ENCODE measurements at regions not wholly inside any gene's neighbourhood (a gene's known extent, or its start where the extent isn't known, plus 50 kb on each side); places are given as distances from the start of the nearest gene placed in this dataset.
A peak's percentile ranks its signal among the peaks of the same experiment; 100 is the strongest.
"Not testable (repeated sequence)": the region's sequence is repeated elsewhere in the genome, so short reads cannot be mapped to it uniquely, and the experiment has no call there.

DNA sequence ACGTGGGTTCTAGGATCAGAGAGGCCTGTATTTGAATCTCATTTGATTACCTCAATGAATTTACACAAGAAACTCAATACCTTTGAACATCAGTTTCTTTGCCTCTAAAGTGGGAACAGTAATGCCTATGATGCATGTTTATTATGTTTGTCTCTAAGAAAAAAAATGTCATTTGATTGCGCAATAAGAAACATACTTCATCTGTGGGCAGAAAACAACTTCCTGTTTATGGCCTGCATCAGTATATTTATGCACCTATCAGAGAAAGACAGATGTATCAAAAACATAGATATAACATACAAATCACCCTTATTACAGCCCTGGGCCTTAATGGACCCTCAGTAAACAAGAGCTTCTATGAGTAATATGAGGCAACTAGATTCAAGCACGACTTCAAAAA, 516.4 kb upstream of the ARID1B start:
- peak; percentile 37 for DNase-seq

DNA sequence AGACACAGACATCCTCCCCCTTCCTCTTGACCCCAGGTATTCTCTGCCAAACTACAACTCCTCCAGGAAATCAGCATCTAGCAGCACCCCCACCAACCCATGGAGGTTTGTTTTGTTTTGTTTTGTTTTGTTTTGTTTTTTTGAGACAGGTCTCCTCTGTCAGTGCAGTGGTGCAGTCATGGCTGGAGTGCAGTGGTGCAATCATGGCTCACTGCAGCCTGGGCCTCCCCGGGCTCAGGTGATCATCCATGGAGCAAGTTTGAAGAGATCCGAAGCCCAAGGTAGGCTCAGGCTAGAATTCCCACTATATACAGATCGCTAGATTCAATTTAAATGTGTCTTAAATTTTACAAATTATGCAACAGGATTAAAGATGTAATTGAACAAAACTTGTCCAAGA, 518.2 kb upstream of the ARID1B start:
- no peak for DNase-seq

DNA sequence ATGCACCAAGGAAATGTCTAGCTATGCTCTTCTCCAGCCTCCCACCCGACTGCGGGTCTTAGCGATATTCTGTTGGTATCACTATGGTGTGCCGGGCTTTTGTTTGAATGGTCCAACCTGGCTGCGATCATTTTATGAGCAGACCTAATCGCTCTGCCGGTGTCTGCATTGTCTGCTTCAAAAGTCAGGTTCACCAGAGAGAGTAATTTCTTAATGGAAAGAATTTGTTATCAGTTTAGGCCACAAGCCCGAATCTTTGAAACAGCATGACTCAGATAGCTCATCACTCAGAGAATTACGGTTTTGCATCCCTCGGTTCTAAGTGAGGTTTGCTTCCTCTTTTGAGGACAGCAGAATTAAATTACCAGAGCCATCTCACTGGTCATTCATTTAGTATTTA, 521.0 kb upstream of the ARID1B start:
- no peak for DNase-seq

DNA sequence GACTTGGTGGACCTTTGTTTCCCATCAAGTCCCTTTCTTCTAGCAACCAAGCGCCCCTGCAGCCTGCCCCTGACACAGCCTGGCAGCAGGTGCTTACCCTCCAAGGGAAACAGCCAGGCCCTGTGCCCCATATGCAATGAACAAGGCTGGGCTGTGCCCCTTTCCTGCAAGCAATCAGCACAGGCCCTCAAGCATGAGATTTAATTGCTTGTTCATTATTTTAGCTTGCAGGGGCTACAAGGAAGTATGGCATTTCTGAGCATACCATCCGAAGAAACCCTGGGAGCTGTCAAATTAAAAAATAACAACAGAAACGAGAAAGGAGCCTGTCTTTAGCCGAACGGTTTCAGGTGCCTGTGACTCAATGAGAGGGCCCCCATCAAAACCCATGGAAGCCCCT, 522.9 kb upstream of the ARID1B start:
- no peak for DNase-seq

DNA sequence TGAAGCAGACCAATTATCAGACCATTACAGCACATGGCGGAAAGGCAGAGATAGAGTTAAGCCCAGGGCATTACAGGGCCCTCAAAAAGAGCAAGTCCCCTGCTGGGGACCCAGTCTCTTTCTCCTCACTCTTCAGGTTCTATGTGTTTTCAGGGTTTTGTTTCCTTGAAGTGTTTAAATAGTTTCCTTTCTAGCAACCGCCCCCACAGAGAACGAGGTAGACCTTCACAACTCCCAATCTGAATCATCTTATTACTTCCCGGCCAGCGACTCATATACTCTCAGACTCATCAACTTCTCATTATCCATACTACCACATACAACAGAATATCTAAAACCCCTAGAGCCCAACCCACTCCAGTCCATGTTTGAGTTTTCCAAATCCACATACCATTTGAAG, 526.6 kb upstream of the ARID1B start:
- no peak for DNase-seq

DNA sequence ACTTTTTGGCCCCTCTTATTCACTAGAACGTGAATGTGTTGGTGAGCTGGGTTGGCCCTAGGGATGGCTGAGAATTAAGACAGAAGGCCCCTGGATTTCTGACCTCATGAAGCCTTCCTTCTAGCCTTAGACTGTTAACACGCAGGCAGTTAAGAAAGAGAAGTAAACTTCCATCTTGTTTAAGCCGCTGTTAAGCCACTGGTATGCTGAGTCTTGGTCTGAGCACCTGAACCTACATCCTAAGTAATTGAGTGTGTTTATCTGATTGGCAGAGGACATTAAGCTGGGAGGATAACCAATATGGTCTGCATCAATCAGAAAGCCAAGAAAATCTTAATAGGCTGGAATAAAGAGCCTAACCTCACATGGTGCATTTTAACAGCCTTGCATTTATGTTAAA, 535.0 kb upstream of the ARID1B start:
- no peak for DNase-seq

DNA sequence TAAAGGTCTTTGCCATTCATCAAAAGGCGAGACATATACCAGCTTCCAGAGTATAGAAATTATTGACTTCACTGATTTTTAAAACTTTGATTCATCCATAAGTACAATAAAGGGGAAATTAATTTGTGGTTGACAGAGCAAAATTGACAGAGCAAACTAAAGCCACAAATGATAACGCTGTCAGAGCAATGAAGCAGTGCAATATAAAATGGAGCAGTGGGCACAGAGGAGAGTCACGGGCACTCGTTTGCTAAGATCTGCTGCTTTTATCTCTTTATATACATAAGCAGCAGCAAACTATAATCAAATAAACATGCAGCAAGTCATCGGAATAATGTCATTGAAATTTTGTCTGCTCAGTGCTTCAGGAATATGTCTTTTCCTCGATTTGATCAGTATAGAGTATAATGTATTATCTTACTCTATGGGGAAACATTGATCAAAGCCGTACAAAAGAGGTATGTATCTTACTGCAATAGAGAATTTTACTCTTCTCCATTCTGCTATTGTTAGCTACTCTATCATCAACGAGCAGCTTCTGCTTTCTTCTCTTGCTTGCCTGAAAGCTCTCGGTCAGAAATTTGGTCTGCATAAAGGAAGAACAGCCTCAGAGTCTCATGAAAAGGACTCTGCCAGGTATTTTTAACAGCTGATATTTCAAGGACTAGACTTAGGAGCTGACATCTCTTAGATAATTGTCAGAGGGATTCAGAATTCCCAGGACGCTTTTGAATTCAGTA, 546.0 kb upstream of the ARID1B start:
- DNase-seq, result no peak

DNA sequence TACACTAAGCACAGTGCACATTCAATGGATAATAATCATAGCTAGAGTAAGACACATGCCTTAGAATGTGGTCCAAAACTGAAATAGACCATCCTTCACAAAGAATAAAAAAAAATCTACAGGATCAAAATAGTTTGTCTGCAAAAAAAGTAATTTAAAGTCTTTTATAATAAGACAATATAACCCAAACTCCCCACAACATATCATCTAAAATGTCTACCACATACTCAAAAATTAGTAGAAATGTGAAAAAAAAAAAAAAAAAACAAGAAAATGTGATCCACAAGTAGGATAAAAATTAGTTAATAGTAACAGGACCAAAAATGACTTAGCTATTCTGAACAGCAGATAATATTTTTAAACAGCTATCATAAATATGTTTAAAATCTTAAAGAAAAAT, 557.2 kb upstream of the ARID1B start:
- no peak for DNase-seq

DNA sequence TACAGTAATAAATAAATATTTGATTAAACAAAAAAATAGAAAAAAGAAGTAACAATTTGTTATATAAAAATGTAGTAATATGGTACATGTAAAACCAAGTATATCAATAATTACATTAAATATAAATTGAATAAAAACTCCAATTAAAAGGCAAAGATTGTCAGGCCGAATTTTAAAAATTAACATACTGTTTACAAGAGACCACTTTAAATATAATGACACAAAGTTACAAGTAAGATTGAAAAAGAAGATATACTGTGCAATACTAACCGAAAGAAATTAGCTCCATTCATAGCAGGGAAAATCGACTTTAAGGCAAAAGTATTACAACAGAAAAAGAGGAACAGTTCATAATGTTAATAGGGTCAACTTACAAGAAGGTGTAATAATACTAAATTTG, 571.5 kb upstream of the ARID1B start:
- no peak for DNase-seq

DNA sequence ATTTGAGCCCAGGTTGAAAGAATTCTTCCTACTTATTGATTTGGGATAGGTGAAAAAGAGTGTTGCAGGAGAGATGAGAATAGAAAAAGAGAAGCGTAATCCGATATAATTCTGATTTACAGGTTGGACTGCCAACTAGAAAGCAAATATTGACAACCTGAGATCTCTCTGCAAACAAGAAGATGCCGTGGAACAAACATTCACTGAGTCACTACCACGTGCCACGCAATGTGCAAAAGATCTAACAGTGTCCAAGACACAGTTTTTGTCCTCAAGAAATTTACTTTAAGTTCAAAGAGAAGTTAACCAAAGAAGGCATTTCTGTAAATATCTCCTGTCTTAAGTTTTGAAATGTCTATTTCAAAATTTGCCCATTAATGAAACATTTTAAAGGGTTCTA, 578.0 kb upstream of the ARID1B start:
- DNase-seq, result no peak

DNA sequence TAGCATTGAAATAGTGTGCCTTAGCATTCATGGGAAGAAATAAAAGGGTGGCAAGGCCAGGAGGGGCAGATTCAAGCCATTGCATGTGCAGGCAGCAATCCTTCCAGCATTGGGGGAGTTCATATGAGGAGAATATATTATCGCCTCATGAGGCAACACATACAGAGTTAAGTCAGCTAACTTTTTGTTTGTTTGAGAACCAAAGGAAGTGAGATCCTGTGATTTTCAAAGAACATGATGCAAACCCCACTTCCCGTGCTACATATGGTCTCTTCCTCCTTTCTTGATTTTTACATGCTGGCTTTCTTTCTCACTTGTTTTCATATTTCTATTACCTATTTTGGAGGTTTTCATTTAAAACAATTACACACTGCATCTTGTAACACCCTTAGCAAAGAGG, 579.7 kb upstream of the ARID1B start:
- no peak for DNase-seq

DNA sequence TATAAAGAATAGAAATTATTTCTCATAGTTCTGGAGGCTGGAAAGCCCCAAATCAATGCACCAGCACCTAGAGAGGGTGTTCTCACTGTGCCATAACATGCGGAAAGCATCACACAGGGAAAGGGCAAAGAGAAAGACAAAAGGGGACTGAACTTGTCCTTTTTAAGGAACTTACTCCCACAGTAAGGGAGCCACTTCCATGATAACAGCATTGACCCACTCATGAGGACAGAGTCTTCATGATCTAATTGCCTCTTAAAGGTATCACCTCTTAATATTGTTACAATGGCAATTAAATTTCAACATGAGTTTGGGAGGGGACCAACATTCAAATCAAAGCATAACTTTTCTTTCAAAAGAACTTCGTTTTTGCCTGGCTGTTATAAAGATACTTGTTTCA, 582.2 kb upstream of the ARID1B start:
- DNase-seq, result no peak

DNA sequence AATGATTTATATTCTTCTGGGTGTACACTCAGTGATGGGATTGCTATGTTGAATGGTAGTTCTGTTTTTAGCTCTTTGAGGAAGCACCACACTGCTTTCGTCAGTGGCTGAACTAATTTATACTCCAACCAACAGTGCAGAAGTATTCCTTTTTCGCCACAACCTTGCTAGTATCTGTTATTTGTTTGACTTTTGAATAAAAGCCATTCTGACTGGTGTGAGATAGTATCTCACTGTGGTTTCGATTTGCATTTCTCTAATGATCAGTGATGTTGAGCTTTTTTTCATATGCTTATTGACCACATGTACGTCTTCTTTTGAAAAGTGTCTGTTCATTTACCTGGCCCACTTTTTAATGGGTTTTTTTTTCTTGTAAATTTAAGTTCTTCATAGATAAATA, 583.8 kb upstream of the ARID1B start:
- DNase-seq, result no peak

DNA sequence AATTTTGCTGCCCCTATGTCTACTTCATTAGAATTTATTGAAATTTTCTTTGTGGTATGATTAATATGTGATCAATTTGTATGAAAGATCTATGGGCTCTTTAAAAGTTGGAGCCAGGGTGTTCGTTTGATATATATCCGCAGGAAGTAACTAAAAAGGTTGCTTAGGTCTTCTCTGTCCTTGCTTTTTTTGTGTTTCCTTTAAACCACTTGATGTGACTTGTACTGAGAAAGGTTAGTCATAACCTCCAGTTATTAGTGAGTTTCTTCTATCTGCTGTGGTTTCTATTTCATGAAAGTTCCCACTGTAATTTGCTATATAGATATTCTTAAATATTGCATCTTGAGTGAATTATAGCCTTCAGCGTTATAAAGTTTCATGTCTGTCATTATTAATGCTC, 585.3 kb upstream of the ARID1B start:
- DNase-seq, result no peak

DNA sequence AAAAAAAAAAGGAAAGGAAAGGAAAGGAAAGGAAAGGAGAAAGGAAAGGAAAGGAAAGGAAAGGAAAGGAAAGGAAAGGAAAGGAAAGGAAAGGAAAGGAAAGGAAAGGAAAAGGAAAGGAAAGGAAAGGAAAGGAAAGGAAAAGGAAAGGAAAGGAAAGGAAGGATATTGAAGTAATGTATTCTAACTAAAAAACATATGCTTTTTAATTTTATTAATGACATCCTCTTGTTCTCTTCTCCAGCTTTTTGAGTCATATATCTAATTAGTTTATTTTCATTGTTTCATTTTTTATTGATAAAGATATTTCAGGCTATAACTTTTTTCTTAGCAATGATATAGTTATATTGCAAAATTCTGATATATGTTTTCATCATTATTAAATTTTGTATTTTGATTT, 585.8 kb upstream of the ARID1B start:
- DNase-seq, result not testable (repeated sequence)

DNA sequence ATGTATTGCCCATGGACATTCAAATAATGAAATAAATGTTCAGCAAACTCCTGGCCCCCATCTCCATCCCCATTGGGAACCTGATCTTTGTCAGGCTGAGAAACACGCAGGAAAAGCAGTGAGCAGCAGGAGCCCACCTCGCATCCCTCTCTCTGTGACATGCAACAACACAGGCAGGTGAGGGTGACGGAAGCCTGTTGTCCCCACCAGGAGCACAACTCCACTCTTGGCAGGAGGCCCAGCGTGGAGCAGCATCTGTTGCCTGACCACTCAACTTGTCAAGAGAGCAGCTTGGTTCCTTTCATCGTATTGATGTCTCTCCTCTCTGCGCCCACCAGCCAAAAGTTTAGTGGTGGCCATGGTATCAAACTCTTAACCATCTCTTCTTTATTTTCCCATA, 586.9 kb upstream of the ARID1B start:
- DNase-seq, result no peak

DNA sequence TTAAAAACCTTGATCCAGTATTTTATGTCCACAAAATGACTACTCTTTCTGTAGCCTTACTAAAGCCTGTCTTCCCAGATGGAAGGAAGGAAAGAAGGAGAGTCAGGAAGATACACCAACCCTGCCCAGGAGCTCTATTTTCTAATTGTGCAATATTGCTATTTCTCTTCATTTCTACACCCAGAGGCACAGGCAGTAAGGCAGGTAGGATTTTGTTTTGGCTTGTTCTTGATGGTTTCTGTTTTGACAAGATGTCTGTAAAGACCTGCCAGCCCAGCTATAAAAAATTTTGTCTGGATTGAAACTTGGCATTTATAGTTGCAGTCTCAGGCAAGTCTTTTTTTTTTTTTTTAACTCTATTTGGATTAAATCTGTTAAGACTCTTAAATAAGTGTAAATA, 587.5 kb upstream of the ARID1B start:
- no peak for DNase-seq

DNA sequence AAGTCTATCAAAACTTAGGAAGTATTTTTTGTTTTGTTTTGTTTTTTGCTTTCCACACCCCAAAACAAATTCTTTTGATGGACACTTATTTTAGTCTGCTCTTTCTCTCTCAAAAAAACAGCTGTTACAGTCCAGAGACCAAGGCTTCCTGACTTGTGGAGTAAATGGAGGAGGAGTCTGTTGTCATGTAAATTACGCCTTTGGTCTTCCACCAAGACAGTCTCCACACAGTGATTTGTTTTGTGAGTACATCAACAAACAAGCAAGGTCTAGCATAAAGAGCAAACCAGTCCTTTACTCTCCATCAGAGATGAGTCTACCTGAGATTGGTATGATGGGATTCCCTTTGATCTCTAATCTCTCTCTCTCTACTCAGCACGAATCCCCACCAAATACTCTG, 588.0 kb upstream of the ARID1B start:
- no peak for DNase-seq

DNA sequence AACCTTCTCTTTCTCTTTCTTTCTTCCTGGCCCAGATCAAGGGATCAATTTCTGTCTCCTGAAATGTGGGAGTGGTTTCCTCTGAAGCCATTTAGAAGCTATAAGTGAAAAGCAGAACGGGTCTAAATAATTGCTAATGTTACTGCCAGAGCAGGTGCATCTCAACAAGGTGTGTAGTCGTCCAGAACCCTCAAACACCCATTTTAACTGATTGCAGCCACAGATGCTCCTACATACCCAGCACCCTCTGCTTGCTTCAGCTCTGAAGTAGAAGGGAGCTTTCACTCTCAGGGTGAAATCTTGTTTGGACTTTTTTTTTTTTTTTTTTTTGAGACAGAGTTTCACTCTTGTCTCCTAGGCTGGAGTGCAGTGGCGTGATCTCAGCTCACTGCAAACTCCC, 592.1 kb upstream of the ARID1B start:
- DNase-seq, result no peak

DNA sequence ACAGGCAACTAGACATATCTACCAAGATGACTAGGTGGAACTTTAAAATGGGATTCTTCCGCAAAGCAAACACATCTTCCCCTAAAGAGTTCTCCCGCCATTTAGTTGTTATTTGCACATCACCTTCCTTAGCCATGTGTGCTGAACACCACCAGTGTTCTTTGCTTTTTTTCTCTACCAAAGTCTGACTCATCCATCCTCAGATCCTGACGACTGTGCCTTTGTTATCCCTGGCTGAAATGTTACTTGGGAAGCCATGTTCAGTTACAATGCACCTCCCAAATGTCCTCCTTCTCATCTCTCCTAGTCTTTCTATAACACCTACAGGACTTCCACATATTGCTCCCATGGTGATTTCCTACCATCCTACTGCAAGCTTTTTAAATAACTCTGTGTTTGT, 593.5 kb upstream of the ARID1B start:
- DNase-seq, result no peak

DNA sequence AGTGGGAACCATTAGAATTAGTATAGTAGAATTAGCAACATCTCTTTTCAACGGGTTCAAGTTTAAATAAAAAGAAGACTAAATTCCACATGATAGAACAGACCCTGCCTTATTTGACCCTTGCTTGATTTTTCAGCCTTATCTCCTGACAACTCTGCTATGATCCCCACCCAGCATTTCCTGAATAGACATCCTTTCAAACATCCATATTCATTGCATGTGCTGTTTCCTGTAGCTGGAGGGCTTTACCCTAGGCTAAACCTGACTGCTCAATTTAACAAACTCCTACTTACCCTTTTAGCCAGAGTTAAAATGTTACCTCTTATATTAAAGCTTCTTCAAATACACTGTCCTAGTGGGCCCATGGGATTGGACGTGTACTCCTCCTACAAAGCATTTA, 594.8 kb upstream of the ARID1B start:
- no peak for DNase-seq

DNA sequence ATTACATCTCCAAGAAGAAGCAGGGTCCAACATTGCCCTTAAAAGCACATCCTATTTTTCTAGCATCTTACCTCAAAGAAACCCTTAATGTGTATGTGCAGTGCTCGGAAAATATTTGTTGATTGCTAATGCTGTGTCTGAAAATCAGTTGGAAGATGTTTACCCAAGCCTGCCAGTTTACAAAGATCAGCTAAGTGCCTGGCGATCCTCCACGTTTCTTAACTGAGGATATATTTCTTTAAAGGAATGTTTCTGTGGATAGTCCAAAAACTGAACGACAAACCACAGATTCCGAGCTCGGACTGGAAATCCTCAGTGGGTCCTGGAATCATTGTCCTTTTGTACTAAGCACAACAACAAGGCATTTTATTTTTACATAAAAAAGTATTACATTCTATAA, 595.7 kb upstream of the ARID1B start:
- DNase-seq, result no peak

DNA sequence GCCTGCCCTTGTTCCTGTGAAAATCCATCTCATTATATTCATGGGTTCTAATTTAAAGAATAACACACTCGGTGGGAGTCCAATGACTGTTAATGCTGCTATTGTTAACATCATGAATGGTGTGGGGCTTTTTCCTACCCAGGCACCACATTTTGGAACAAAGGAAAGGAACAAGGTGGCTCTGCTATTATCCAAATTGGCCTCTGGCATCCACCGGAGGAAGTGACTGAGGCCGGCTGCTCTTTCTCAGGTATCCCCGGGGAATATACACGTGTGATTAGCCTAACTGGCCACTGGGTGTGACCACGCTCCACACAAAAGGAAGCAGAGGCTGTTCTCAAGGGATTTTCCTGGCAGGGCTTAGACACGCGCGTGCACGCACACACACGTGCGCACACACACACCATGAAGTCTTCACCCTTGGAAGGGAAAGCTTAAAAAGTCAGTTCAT, 601.2 kb upstream of the ARID1B start:
- DNase-seq, result peak; percentile 82

DNA sequence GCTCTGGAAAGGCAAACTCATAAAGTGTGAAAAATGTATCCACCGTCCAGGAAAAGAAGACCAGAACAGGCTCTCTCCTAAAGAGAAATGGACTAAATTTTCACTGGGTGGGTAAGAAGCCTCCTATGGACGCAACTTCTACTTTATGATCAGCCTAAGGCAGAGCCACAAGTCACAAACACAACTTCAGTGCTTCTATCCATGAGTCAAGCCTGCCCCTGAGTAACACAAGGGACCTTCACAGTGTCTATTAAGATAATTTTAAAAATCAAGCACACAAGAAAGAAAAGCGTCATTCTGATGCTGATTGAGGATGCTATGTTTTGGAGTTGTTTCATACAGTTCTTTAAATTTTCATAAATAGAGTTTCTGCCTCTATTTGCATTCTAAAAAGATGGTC, 601.7 kb upstream of the ARID1B start:
- no peak for DNase-seq

DNA sequence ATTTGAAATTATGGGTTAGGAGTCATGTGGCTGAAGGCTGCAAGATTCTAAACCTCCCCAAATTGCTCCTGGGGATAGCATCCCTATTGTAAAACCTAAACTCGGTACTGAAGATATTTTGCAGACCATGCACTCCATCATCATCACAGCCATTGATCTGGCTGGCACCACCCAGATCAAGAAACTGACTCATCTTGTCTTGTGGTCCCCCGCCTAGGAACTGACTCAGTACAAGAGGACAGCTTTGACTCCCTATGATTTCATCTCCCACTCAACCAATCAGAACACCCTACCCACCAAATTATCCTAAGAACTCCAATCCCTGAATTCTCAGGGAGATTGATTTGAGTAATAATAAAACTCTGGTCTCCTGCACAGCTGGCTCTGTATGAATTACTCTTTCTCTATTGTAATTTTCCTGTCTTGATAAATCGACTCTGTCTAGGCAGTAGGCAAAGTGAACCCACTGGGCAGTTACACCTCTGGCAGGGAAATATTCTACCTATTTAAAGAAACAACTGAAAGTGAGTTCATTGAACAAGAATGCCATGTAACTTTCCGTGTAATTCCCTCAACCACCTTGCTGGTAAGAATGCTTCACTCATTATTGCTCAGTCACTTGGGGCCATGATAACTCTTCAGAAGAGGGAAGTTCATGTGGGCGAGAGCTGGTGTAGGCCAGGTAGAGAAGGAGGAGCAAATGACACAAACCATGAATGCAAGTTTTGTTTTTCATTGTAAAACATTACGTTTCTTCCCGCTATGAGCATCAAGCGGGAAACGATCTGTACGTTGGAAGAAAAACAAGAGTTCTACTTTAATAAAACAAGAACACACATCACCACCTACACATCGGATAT, 602.9 kb upstream of the ARID1B start:
- no peak for DNase-seq

Measured in NCI-H1436 treated with DMSO at 0.1 percent for 48 hours (cell line).